DMS79 (cell line): ENCODE measurements at regions not wholly inside any gene's neighbourhood (a gene's known extent, or its start where the extent isn't known, plus 50 kb on each side); places are given as distances from the start of the nearest gene placed in this dataset.
"Not testable (repeated sequence)": the region's sequence is repeated elsewhere in the genome, so short reads cannot be mapped to it uniquely, and the experiment has no call there.

Experiments used
- DNase-seq: peaks from one replicate; lab custom pipeline; 2025; lab: John Stamatoyannopoulos, UW

DNA sequence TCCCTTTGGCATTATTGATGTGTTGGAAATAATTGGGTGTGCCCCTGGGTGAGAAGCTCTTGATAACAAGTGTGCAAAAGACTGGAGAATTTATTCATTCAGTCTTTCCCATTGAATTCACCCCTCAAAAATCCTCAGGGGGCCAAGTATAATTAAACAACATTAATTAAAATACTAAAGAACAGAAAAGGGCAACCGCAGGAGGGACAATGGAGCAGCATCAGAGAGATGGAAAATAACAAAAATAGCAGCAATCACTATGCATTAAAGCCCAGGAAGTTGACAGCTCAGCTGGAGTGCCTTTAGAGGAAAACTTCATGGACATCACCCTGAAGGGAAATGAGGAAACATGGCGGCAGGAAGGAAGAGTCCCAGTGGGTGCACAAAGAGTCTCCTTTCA is 227.6 kb downstream of the MINAR1 start:
- no peak for DNase-seq

- DNase-seq, result no peak
Measured at GRCh38 chr15:79661411-79661810, 229.3 kb downstream of the MINAR1 start.

DNA sequence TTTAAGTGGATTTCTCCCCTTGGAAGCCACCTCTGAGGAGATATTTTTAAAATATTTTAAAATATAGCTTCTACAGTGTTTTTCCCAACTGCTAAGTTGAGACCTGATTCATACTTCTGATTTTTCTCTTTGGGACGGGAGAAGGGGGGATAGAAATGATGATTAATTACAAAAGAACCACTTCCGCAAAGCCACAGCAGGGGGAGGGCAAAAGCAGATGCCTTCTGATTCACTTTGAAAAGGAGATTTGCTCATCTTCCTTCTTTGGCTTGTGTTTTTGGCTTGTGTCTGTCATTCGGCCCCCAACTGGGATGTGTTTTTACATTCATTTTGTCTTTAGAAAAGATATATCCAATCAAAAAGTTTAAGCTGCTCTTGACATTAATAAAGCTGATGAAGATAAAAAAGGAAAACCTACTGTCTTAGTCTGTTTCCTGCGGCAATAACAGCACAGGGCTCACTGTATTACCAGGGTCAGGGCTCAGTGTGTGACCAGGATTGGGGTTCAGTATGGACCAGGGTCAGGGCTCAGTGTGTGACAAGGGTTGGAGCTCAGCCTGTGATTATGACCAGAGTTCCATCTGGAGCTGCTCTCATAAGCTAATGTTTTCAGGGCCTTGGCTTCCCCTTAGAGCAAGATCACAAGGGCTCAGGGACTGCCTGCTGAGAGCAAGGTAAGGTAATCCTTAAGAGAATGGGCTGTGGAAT is 223.2 kb downstream of the MTHFS start:
- DNase-seq, result no peak

DNA sequence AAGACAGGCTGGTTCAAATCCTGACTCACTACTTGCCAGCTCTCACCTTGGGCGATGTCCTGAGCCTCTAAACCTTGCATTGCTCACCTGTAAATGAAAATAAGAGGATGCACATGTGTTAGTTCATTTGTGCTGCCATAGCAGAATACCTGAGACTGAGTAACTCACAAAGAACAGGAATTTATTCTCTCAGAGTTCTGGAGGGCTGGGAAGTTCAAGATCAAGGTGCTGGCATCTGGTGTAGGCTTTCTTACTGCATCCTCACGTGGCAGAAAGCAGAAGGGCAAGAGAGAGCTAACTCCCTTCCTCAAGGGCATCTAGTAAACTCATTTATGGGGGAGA is 222.7 kb downstream of the MTHFS start:
- DNase-seq, result no peak

- DNase-seq, result no peak
Measured at GRCh38 chr15:79675982-79676381, 220.8 kb downstream of the MTHFS start.

DNA sequence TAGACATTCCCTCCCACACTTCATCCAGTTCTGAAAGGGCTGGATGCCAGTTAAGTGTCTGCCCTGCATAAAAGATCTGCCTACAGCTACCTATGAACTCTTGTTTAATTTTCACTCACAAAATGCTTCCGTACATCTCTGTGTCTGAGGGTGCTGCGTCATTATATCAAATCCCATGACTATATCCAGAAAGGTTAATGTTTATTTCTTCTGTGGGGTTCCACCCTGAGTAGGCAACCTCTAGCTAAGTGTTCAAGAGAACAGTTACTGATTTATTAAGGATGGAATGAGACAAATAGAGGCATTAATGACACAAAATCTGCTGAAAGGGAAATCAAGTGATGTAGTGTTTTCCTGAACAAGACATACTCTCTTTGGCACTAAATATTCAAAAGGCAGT is 220.2 kb downstream of the MTHFS start:
- DNase-seq, result no peak

DNA sequence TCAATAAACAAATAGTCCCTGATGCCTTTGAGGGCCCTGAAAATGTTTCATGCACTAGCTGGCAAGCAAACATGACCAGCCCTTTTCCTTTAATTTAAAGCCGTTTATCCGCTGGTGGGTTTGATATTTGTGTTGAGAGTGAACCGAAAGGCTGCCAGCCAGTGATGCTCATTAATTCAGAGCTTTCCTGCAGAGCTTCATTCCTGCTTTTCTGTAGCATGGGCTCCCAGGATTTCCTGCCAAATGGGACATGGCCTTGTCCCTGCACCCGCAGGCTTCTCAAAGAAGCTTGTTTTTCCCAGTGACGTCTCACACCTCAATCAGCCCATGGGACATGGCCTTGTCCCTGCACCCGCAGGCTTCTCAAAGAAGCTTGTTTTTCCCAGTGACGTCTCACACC is 219.6 kb downstream of the MTHFS start:
- DNase-seq, result no peak

DNA sequence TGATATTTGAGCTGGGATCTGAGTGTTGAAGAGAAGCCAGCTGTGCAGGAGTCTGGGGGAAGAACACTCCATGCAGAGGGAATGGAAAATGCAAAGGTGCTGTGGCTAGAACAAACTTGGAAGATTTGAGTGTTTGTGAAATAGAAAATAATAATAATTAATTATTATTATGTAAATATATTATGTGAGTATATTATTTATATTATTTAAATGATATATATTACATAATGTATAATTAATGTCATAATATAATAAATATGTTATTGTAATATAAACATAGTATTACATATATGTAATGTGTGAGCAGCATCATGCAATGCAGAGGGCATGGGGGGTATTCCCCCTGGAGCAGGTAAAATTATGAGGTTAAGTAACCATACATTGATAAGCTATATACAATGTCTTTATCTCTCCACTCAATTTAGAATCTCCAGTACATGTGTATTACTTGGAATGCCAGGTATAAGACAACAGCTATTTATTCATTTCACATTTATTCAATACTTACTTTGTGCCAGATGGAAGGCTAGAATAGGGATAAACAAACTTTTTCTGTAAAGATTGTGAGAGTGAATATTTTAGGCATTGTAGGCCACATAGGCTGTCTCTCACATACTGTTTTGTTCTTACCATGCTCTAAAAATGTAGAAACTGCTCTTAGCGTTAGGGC is 218.6 kb downstream of the MTHFS start:
- no peak for DNase-seq

DNA sequence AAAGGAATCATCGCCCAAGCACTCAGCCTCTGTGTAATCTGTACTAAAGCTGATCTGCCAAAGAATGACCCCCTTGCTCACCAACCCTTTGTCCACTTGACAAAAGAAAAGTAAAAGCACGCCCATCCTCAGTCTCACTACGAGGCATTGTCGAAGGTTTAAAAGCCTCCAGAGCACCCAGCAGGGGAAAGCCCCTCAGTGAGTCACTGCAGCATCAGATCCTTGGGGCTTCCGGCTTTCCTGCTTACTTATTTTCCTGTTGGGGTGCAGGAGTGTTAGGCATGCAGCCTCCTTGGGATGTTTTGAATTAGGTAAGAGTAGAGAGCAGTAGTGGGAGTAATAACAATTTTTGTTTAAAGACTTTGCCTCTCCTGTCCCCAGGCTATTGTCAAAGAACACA is 216.1 kb downstream of the MTHFS start:
- no peak for DNase-seq

DNA sequence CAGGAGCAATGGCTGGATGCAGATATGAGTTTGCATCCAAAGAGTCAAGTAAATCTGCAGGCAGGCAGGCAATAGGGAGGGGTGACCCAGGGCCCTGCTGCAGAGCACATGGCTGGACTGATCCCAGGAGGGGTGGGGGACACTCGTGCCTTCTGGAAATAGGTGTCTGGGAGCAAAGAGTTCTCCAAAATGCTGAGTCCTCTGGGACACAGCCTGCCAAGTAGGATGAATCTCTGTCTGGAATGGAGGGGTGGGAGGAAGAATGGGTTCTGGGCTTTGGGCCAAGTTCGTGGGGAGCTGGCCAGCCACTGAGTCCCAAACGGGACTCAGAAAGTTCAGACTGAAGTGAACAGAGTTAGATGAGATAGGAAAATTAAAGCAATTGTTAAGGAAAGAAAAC is 214.5 kb downstream of the MTHFS start:
- DNase-seq, result no peak

GRCh38 chr15:79682851-79683288 is 213.9 kb downstream of the MTHFS start:
- no peak for DNase-seq

- no peak for DNase-seq
Measured at GRCh38 chr15:79689030-79689429, 207.8 kb downstream of the MTHFS start.

DNA sequence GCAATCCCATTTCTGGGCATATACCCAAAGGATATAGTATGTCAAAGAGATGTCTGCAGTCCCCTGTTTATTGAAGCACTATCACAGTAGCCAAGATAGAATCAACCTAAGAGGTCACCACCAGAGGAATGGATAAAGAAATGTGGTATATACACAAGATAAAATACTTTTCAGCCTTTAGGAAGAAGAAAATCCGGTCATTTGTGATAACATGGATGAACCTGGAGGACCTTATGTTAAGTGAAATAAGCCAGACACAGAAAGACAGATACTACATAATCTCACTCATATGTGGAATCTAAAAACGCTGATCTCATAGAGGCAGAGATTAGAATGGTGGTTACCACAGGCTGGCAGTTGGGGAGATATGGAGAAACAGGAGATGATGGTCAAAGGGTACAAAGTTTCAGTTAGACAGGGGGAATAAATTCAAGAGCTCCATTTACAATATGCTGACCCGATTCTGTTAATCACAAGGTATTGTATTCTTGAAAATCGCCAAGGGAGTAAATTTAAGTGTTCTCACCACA is 195.8 kb downstream of the MTHFS start:
- no peak for DNase-seq

DNA sequence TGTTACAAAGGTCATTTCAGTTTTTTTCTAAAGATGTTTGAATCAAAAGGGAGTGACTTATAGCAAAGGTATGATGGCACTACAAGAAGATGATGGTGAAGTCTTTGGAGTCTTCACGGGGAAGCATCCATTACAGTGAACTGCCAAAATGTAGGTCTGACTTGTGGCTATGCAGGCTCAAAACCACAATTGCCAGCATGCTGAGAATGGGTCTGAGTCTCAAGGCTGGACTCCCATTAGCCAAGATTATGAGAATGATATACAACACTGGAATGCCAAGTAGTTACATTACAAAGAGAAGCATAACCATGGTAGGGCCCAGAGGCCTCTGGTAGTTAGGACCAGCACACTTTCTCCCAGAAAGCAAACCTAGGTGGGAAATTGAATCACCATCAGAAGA is 194.2 kb downstream of the MTHFS start:
- no peak for DNase-seq

- DNase-seq, result no peak
Measured at GRCh38 chr15:79721256-79721655, 175.6 kb downstream of the MTHFS start.

DNA sequence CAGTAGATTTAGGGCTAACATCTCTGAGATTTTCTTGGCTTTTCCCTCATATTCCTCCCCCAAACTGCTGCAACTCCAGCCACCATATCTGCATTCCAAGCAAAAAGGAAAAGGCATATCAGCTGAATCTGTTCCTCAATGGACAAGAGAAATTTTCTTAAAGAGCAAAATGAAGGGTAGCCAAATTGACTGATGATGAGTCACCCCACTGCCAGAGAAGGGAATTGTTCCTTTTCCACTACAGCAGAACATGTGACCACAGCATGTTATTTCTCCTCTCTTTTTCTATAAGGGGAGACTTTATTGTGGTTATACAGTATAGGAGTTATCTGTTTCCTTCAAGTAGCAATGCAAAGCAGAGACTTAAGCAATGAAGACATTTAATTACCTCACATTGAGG is 172.5 kb downstream of the MTHFS start:
- DNase-seq, result no peak

DNA sequence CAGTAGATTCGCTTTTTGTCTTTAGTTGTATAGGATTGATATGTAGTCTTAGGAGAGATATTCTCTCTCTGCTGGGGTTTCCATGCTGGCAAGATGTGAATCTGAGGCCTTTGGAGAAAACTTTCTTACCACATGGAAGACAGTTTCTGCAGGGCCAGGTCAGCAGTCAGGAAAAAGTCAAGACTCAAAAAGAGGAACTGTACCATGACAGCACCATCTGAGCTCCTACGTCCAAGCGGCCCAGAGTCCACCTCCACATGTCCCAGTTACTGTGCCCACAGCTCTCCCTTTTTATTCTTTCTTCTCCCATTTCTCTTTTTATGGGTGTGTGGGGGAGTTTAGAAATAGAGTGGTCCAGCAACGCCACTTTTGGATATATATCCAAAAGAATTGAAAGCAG is 172.0 kb downstream of the MTHFS start:
- DNase-seq, result no peak

- DNase-seq, result no peak
Measured at GRCh38 chr15:79728867-79729266, 167.9 kb downstream of the MTHFS start.

GRCh38 chr15:79736435-79737000 is 160.3 kb downstream of the MTHFS start:
- DNase-seq, result no peak

- DNase-seq, result no peak
Measured at GRCh38 chr15:79738143-79738542, 158.7 kb downstream of the MTHFS start.

- DNase-seq, result no peak
Measured at GRCh38 chr15:79740561-79740960, 156.3 kb downstream of the MTHFS start.

DNA sequence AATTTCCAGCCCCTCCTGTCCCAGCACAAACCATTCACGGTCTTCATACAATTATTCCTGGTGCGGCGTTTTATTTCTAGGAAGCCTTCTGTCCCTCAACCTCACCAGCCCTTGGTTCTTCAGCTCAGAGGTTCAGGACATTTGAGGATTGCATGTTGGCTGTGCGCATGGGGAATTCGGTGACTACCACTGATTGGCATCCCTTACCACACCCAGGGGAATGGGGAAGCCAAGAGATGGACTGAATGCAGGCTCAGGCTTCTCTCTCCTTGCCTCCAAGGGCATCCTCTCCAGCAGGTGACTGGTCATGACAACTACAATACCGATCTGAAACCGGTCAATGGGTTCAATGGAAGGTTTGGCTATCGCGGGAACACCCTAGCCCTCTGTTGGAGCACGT is 153.8 kb downstream of the MTHFS start:
- no peak for DNase-seq

GRCh38 chr15:79744485-79744884 is 152.3 kb downstream of the MTHFS start:
- not testable (repeated sequence) for DNase-seq
